RWPE2 (cell line): ENCODE measurements at regions not wholly inside any gene's neighbourhood (a gene's known extent, or its start where the extent isn't known, plus 50 kb on each side); places are given as distances from the start of the nearest gene placed in this dataset.

Experiments used
- ATAC-seq: fragments of 200-7000 bp; cut with Tn5 transposase; 3 replicates; pipeline ENCODE4 v1.9.1; 2021; ENCODE audit warnings: low read depth
- DNase-seq: peaks from one replicate; pipeline ENCODE4 v3.0.0-alpha.2; 2020; ENCODE audit warnings: low spot score
- H3K27ac ChIP-seq: fragments of 450-650 bp; 2 replicates; pipeline ENCODE4 v1.5.1; 2017; ENCODE audit warnings: mild to moderate bottlenecking; ENCODE audit not compliant: poor library complexity, severe bottlenecking
- H3K27me3 ChIP-seq: fragments of 250-450 bp; sonication (Bioruptor Pico); 2 replicates; pipeline ENCODE4 v1.5.1; 2021; ENCODE audit warnings: mild to moderate bottlenecking, moderate library complexity; ENCODE audit not compliant: insufficient read depth, poor library complexity, severe bottlenecking
- H3K36me3 ChIP-seq: fragments of 250-450 bp; sonication (Bioruptor Pico); 2 replicates; pipeline ENCODE4 v1.5.1; 2020; ENCODE audit warnings: low read depth, mild to moderate bottlenecking, moderate library complexity
- H3K4me1 ChIP-seq: fragments of 250-450 bp; sonication (Bioruptor Pico); 2 replicates; pipeline ENCODE4 v1.5.1; 2021; ENCODE audit warnings: mild to moderate bottlenecking, moderate library complexity; ENCODE audit not compliant: insufficient read depth, poor library complexity, severe bottlenecking
- H3K4me3 ChIP-seq: fragments of 250-450 bp; sonication (Bioruptor Pico); 2 replicates; pipeline ENCODE4 v1.5.1; 2021; ENCODE audit warnings: mild to moderate bottlenecking, moderate library complexity; ENCODE audit not compliant: severe bottlenecking
- H3K9me3 ChIP-seq: fragments of 250-450 bp; sonication (Bioruptor Pico); 2 replicates; pipeline ENCODE4 v1.5.1; 2021; ENCODE audit warnings: mild to moderate bottlenecking, moderate library complexity; ENCODE audit not compliant: severe bottlenecking
- CTCF ChIP-seq: fragments of 450-650 bp; IDR thresholded peaks from one replicate; pipeline ENCODE4 v1.5.1; 2017; ENCODE audit warnings: mild to moderate bottlenecking, moderate library complexity; ENCODE audit not compliant: poor library complexity, severe bottlenecking

- H3K27me3 ChIP-seq: no peaks in the 10 kb centered on the region
- ATAC-seq (no peak), DNase-seq (no peak)
- H3K36me3 ChIP-seq: no peaks in the 10 kb centered on the region
- no peak overlapping the region for H3K4me3 ChIP-seq
- TF ChIP-seq CTCF: no peak
- H3K4me1 ChIP-seq: no peaks in the 10 kb centered on the region
- no peaks in the 10 kb centered on the region for H3K9me3 ChIP-seq
- no peak overlapping the region for H3K27ac ChIP-seq
Observed at GRCh38 chr2:236338495-236339184, 74.4 kb upstream of the ASB18 start.

- ATAC-seq (no peak), DNase-seq (no peak)
- Histone ChIP-seq H3K9me3 (no peaks in the 10 kb centered on the region), H3K36me3 (no peaks in the 10 kb centered on the region), H3K27me3 (no peaks in the 10 kb centered on the region), H3K4me3 (no peak overlapping the region), H3K27ac (no peak overlapping the region), H3K4me1 (no peaks in the 10 kb centered on the region)
- TF ChIP-seq CTCF: no peak
Observed at GRCh38 chr2:236340251-236340650, 76.0 kb upstream of the ASB18 start.

GRCh38 chr2:236341067-236341466 is 76.9 kb upstream of the ASB18 start:
- no peaks in the 10 kb centered on the region for H3K27me3 ChIP-seq
- ATAC-seq: no peak
- no peaks in the 10 kb centered on the region for H3K9me3 ChIP-seq
- H3K27ac ChIP-seq: no peak overlapping the region
- H3K4me3 ChIP-seq: no peak overlapping the region
- DNase-seq: no peak
- no peaks in the 10 kb centered on the region for H3K36me3 ChIP-seq
- TF ChIP-seq CTCF: no peak
- H3K4me1 ChIP-seq: no peaks in the 10 kb centered on the region

GRCh38 chr2:236341721-236342120 is 77.5 kb upstream of the ASB18 start:
- DNase-seq (no peak), ATAC-seq (no peak)
- Histone ChIP-seq H3K27me3 (no peaks in the 10 kb centered on the region), H3K4me3 (no peak overlapping the region), H3K9me3 (no peaks in the 10 kb centered on the region), H3K36me3 (no peaks in the 10 kb centered on the region), H3K27ac (no peak overlapping the region), H3K4me1 (no peaks in the 10 kb centered on the region)
- no peak for TF ChIP-seq CTCF

- Histone ChIP-seq H3K27ac (no peak overlapping the region), H3K4me3 (no peak overlapping the region), H3K9me3 (no peaks in the 10 kb centered on the region), H3K36me3 (no peaks in the 10 kb centered on the region), H3K27me3 (no peaks in the 10 kb centered on the region), H3K4me1 (no peaks in the 10 kb centered on the region)
- DNase-seq: no peak
- no peak for ATAC-seq
- no peak for TF ChIP-seq CTCF
Observed at GRCh38 chr2:236342507-236342906, 78.3 kb upstream of the ASB18 start.
